Fibroblast of the aortic adventitia (primary cell): ENCODE measurements at regions not wholly inside any gene's neighbourhood (a gene's known extent, or its start where the extent isn't known, plus 50 kb on each side); places are given as distances from the start of the nearest gene placed in this dataset.
"Not testable (repeated sequence)": the region's sequence is repeated elsewhere in the genome, so short reads cannot be mapped to it uniquely, and the experiment has no call there.

Experiments used
- DNase-seq: peaks from one replicate; pipeline ENCODE4 v3.0.0-alpha.2; 2010; ENCODE audit warnings: low read depth
- H3K4me3 ChIP-seq: 2 replicates; pipeline ENCODE4 v1.5.1; 2011; ENCODE audit warnings: low read depth, mild to moderate bottlenecking, control low read depth, low read length, moderate library complexity
- CTCF ChIP-seq: IDR thresholded peaks from 2 replicates; pipeline ENCODE4 v1.5.1; 2011; ENCODE audit warnings: mild to moderate bottlenecking, low read length, control low read depth, inconsistent platforms; ENCODE audit not compliant: insufficient read depth

- DNase-seq: no peak
Observed at GRCh38 chr5:104024538-104024937, 461.9 kb upstream of the NUDT12 start.

GRCh38 chr5:104023739-104024138 lies 461.1 kb upstream of the NUDT12 start:
- no peak overlapping the region for H3K4me3 ChIP-seq
- TF ChIP-seq CTCF: no peak
- no peak for DNase-seq

More at GRCh38 chr5:104024538-104024937, 461.9 kb upstream of the NUDT12 start:
- no peak overlapping the region for H3K4me3 ChIP-seq
- TF ChIP-seq CTCF: no peak

- H3K4me3 ChIP-seq: no peak overlapping the region
- DNase-seq: no peak
- TF ChIP-seq CTCF: no peak
Observed at GRCh38 chr5:104019956-104020355, 457.4 kb upstream of the NUDT12 start.

GRCh38 chr5:104018299-104018698 lies 455.7 kb upstream of the NUDT12 start:
- H3K4me3 ChIP-seq: no peak overlapping the region
- no peak for DNase-seq
- TF ChIP-seq CTCF: no peak

GRCh38 chr5:104016646-104017045 lies 454.1 kb upstream of the NUDT12 start:
- DNase-seq: peak; percentile 7
- TF ChIP-seq CTCF: no peak
- no peak overlapping the region for H3K4me3 ChIP-seq

- H3K4me3 ChIP-seq: no peak overlapping the region
- no peak for TF ChIP-seq CTCF
- DNase-seq: no peak
Observed at GRCh38 chr5:104015765-104016164, 453.2 kb upstream of the NUDT12 start.

- DNase-seq, H3K4me3 ChIP-seq: not testable (repeated sequence)
Observed at GRCh38 chr5:104002783-104003182, 440.2 kb upstream of the NUDT12 start.
